GM10266 (cell line): ENCODE measurements at regions not wholly inside any gene's neighbourhood (a gene's known extent, or its start where the extent isn't known, plus 50 kb on each side); places are given as distances from the start of the nearest gene placed in this dataset.

ENCODE experiments used
- DNase-seq: peaks from one replicate; pipeline ENCODE4 v3.0.0; 2012; ENCODE audit errors: extremely low spot score
- CTCF ChIP-seq: IDR thresholded peaks from 2 replicates; pipeline ENCODE4 v1.5.1; 2012; ENCODE audit warnings: mild to moderate bottlenecking, low read depth; ENCODE audit not compliant: control insufficient read depth, insufficient read depth; ENCODE audit errors: missing control alignments

DNA sequence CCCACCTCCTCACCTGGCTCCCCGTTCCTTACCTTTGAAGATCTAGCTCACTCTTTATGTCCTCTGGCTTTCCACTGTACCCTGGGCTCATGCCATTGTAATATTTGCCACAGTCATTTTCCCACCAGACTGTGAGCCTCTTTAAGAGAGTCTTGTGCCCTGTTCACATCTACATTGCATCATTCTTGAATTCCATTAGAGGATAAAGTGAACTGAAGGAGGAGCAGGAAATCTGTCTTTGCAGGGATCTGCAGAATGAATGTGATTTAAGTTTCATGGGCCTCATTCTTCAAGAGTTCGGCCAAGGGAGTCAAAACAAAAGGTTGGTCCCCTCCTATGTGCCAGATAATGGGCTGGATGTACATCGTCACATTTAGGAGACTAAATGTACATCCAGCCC is 272.6 kb upstream of the CITED2 start:
- no peak for DNase-seq
- no peak for TF ChIP-seq CTCF

DNA sequence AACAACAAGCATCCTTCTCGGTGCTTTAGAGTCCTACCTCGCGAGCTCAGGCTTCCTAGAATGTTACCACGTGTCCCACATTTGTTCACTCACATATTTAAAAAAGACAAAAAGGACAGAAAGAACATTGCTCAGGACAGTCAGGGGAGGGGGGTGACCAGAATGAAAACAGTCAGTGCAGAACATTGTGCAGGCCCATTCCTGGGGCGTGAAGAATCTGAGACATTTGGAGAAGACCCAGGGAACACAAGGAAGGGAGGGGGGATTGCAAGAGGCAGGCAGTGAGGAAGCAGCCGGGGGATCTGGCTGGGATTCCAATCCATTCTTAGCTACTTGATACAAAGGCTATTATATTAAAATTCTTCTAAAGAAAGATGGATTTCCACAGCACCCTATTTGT is 270.4 kb upstream of the CITED2 start:
- TF ChIP-seq CTCF = no peak
- DNase-seq = no peak

DNA sequence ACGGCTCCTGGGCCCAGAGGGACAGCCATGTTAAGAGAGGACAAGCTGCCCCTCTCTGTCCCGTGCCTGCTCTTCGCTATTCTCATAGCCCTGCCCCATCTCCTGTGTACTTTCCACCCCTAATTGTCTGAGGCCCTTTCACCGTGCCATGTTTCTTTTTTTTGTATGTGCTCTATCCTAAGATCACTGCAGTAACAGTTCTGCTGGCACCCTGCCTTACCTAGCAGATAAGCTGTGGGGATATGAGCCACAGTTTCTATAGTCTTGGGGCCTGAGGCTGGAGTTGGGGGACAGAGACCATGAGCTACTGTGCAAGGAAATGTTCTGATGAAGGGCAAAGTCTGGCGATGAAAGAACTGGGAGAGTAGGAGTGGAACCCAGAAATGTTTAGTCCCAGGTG is 269.5 kb upstream of the CITED2 start:
- no peak for DNase-seq
- TF ChIP-seq CTCF = no peak

GRCh38 chr6:139642346-139642745 is 267.9 kb upstream of the CITED2 start:
- no peak for DNase-seq

GRCh38 chr6:139641376-139641775 is 266.9 kb upstream of the CITED2 start:
- TF ChIP-seq CTCF = no peak
- no peak for DNase-seq

More at GRCh38 chr6:139642346-139642745, 267.9 kb upstream of the CITED2 start:
- no peak for TF ChIP-seq CTCF

- no peak for DNase-seq
- no peak for TF ChIP-seq CTCF
These were observed 266.5 kb upstream of the CITED2 start for GRCh38 chr6:139640921-139641320.

GRCh38 chr6:139640448-139640847 is 266.0 kb upstream of the CITED2 start:
- no peak for TF ChIP-seq CTCF
- DNase-seq = peak; percentile 47
